Heart left ventricle (tissue), 13 donors: ENCODE measurements at regions not wholly inside any gene's neighbourhood (a gene's known extent, or its start where the extent isn't known, plus 50 kb on each side); places are given as distances from the start of the nearest gene placed in this dataset.

ENCODE experiments used
- CTCF ChIP-seq, 12 donors: fragments of 200-600 bp; sonication (generic) in 4 of 12; IDR thresholded peaks; one replicate each; pipeline versions ENCODE4 v1.5.0 to v1.8.0; 2018 to 2022; ENCODE audit warnings: antibody characterized with exemption in 12 of 12, mild to moderate bottlenecking in 5 of 12
- POLR2A ChIP-seq, 2 donors: fragments of 450-650 bp; IDR thresholded peaks; one replicate each; pipeline ENCODE4 v1.6.1; 2017; ENCODE audit warnings: antibody characterized with exemption in 2 of 2, mild to moderate bottlenecking in 2 of 2, moderate library complexity in 2 of 2
- donor health status: ischemic (EF 13 %, LVEDD 7.1; RV severe dilation, severe dysfunction).
- donor health status: DM: no; HTN: yes; CAD: no.
- donor health status: DM: no; HTN: no; CAD: no.
- donor health status: ischemic (EF 25% LVEDD 6.9; RV normal size, moderate dysfunction).
- donor health status: ischemic (EF 25% LVEDD 5.7; RV mildly dilated, moderate dysfunction).
- donor health status: ischemic (EF 35%, LVEDD 5.7; RV mildly dilated, moderate dysfunction).
- donor health status: nonischemic (EF 11% LVEDD 7.7; RV severe dilation, severe dysfunction).
- donor health status: DM: yes; HTN: yes; CAD: no.
- donor health status: PGD.
- donor health status: ischemic (EF 29% LVEDD 5.4; RV normal size, mild dysfunction).
- donor health status: nonischemic (EF 23%, LVEDD 6.1; RV moderate dilation, normal function).

- TF ChIP-seq CTCF (IDR thresholded peaks at IDR 0.05) (no peak), POLR2A (IDR thresholded peaks at IDR 0.05) (no peak)
Measured at GRCh38 chr2:151033271-151034248, 228.1 kb downstream of the RBM43 start.
